Aorta (tissue), 5 donors: ENCODE measurements at regions not wholly inside any gene's neighbourhood (a gene's known extent, or its start where the extent isn't known, plus 50 kb on each side); places are given as distances from the start of the nearest gene placed in this dataset.

ENCODE experiments used
- ATAC-seq: fragments of 200-7000 bp; cut with Tn5 transposase; one replicate; pipeline ENCODE4 v1.9.1; 2022; ENCODE audit warnings: moderate library complexity; ENCODE audit not compliant: low FRiP score
- DNase-seq, 2 donors: peaks; one replicate each; pipeline ENCODE4 v3.0.0-alpha.2; 2020
- H3K27ac ChIP-seq, 2 donors: one replicate each; pipeline ENCODE4 v1.5.1; 2013; ENCODE audit warnings: low read length in 2 of 2, mild to moderate bottlenecking in 2 of 2, moderate library complexity in 2 of 2, control low read depth in 1 of 2, inconsistent platforms in 1 of 2, low read depth in 1 of 2
- H3K27me3 ChIP-seq, 2 donors: one replicate each; pipeline ENCODE4 v1.6.1; 2013; ENCODE audit warnings: control low read depth in 1 of 2, low read length in 1 of 2, mild to moderate bottlenecking in 1 of 2, moderate library complexity in 1 of 2; ENCODE audit not compliant: insufficient read depth in 2 of 2, control insufficient read depth in 1 of 2
- H3K36me3 ChIP-seq, 2 donors: one replicate each; pipeline ENCODE4 v1.6.1; 2013; ENCODE audit warnings: control low read depth in 1 of 2, low read length in 1 of 2, mild to moderate bottlenecking in 1 of 2; ENCODE audit not compliant: insufficient read depth in 2 of 2, control insufficient read depth in 1 of 2
- H3K4me1 ChIP-seq, 2 donors: one replicate each; pipeline ENCODE4 v1.6.1; 2013; ENCODE audit warnings: low read length in 2 of 2, control low read depth in 1 of 2, mild to moderate bottlenecking in 1 of 2, moderate library complexity in 1 of 2; ENCODE audit not compliant: insufficient read depth in 2 of 2, control insufficient read depth in 1 of 2
- H3K4me3 ChIP-seq, 2 donors: one replicate each; pipeline ENCODE4 v1.5.1; 2013; ENCODE audit warnings: low read length in 2 of 2, control low read depth in 1 of 2, mild to moderate bottlenecking in 1 of 2
- H3K9me3 ChIP-seq: one replicate; pipeline ENCODE4 v1.6.1; 2013; ENCODE audit warnings: mild to moderate bottlenecking, low read length; ENCODE audit not compliant: control insufficient read depth
- WGBS, 2 donors: extraction: QIAGEN DNeasy Blood & Tissue Kit; methylation state at CpG; one replicate each; pipeline ENCODE4 v1.1.7; 2013; 5-methylcytosine and 5-hydroxymethylcytosine counted together
- intact Hi-C, 2 donors: fragments of 100-400 bp; cut with DNase I; formaldehyde crosslinking; loops; one replicate each; pipeline versions ENCODE4 v1.14.2 to v1.15.0; 2022
- donor health status: healthy with polysubstance abuse.
- donor health status: Bipolar disorder and iron deficiency.
- donor health status: DM: no; HTN: no; CAD: no.
- donor health status: DM: no; HTN: no; CAD: no.
- donor health status: DM: yes; HTN: yes; CAD: no.

GRCh38 chr2:121869363-121869762 lies 113.9 kb downstream of the TSN start:
- DNase-seq (no peak), ATAC-seq (no peak)
- H3K27me3 ChIP-seq: no peaks in the 10 kb centered on the region
- H3K4me1 ChIP-seq: no peaks in the 10 kb centered on the region
- H3K9me3 ChIP-seq: no peaks in the 10 kb centered on the region
- no peak overlapping the region for H3K27ac ChIP-seq
- H3K36me3 ChIP-seq: no peaks in the 10 kb centered on the region
- WGBS, 2 donors: 62 to 63% methylated on average over 7 of the region's 7 CpGs
- no peak overlapping the region for H3K4me3 ChIP-seq
- intact Hi-C loops: no loop called here

GRCh38 chr2:121869873-121870272 lies 114.4 kb downstream of the TSN start:
- DNase-seq: no peak
- 78 to 79% methylated on average over 5 of the region's 5 CpGs for WGBS, 2 donors

GRCh38 chr2:121872651-121873050 lies 117.2 kb downstream of the TSN start:
- intact Hi-C loops: no loop called here
- WGBS, 2 donors: 37 to 48% methylated on average over 2 of the region's 2 CpGs
- Histone ChIP-seq H3K9me3 (no peaks in the 10 kb centered on the region), H3K27ac (no peak overlapping the region), H3K27me3 (no peaks in the 10 kb centered on the region), H3K4me3 (no peak overlapping the region), H3K36me3 (no peaks in the 10 kb centered on the region), H3K4me1 (no peaks in the 10 kb centered on the region)
- ATAC-seq: no peak
- no peak for DNase-seq

More at GRCh38 chr2:121869873-121870272, 114.4 kb downstream of the TSN start:
- Histone ChIP-seq H3K4me1 (no peaks in the 10 kb centered on the region), H3K36me3 (no peaks in the 10 kb centered on the region), H3K27ac (no peak overlapping the region), H3K4me3 (no peak overlapping the region), H3K27me3 (no peaks in the 10 kb centered on the region), H3K9me3 (no peaks in the 10 kb centered on the region)
- intact Hi-C loops: no loop called here
- ATAC-seq: no peak

- H3K27me3 ChIP-seq: no peaks in the 10 kb centered on the region
- no peaks in the 10 kb centered on the region for H3K4me1 ChIP-seq
- DNase-seq: no peak
- no peaks in the 10 kb centered on the region for H3K36me3 ChIP-seq
- intact Hi-C loops: no loop called here
- no peaks in the 10 kb centered on the region for H3K9me3 ChIP-seq
- H3K27ac ChIP-seq: no peak overlapping the region
- no peak overlapping the region for H3K4me3 ChIP-seq
- ATAC-seq: no peak
- 74 to 79% methylated on average over 7 of the region's 7 CpGs for WGBS, 2 donors
Measured at GRCh38 chr2:121873864-121874263, 118.4 kb downstream of the TSN start.

GRCh38 chr2:121875585-121876185 lies 120.2 kb downstream of the TSN start:
- ATAC-seq (no peak), DNase-seq (no peak)
- Histone ChIP-seq H3K4me3 (no peak overlapping the region), H3K36me3 (no peaks in the 10 kb centered on the region), H3K9me3 (peaks cover 1% of the 10 kb centered on the region), H3K4me1 (no peaks in the 10 kb centered on the region), H3K27ac (no peak overlapping the region), H3K27me3 (no peaks in the 10 kb centered on the region)
- 65 to 71% methylated on average over 2 of the region's 2 CpGs for WGBS, 2 donors
- intact Hi-C loops: no loop called here

GRCh38 chr2:121877366-121877765 lies 121.9 kb downstream of the TSN start:
- intact Hi-C loops: no loop called here
- WGBS, 2 donors: 94 to 100% methylated on average over 1 of the region's 1 CpG
- Histone ChIP-seq H3K4me3 (no peak overlapping the region), H3K36me3 (no peaks in the 10 kb centered on the region), H3K27ac (no peak overlapping the region), H3K27me3 (no peaks in the 10 kb centered on the region), H3K4me1 (no peaks in the 10 kb centered on the region), H3K9me3 (peaks cover 1% of the 10 kb centered on the region)
- DNase-seq (no peak), ATAC-seq (no peak)

- H3K9me3 ChIP-seq: peaks cover 1% of the 10 kb centered on the region
- H3K27ac ChIP-seq: no peak overlapping the region
- intact Hi-C loops: no loop called here
- no peak overlapping the region for H3K4me3 ChIP-seq
- no peaks in the 10 kb centered on the region for H3K27me3 ChIP-seq
- no peak for ATAC-seq
- no peak for DNase-seq
- no peaks in the 10 kb centered on the region for H3K36me3 ChIP-seq
- H3K4me1 ChIP-seq: no peaks in the 10 kb centered on the region
- 73 to 82% methylated on average over 4 of the region's 4 CpGs for WGBS, 2 donors
Measured at GRCh38 chr2:121880283-121880682, 124.8 kb downstream of the TSN start.

- Histone ChIP-seq H3K27me3 (no peaks in the 10 kb centered on the region), H3K4me3 (no peak overlapping the region), H3K9me3 (peaks cover 1% of the 10 kb centered on the region), H3K36me3 (no peaks in the 10 kb centered on the region), H3K27ac (no peak overlapping the region), H3K4me1 (no peaks in the 10 kb centered on the region)
- intact Hi-C loops: no loop called here
- 86 to 90% methylated on average over 4 of the region's 4 CpGs for WGBS, 2 donors
- no peak for ATAC-seq
- no peak for DNase-seq
Measured at GRCh38 chr2:121881038-121881437, 125.6 kb downstream of the TSN start.

GRCh38 chr2:121881950-121882349 lies 126.5 kb downstream of the TSN start:
- DNase-seq (no peak), ATAC-seq (no peak)
- Histone ChIP-seq H3K27me3 (no peaks in the 10 kb centered on the region), H3K36me3 (no peaks in the 10 kb centered on the region), H3K4me1 (no peaks in the 10 kb centered on the region), H3K27ac (no peak overlapping the region), H3K9me3 (peaks cover 1% of the 10 kb centered on the region), H3K4me3 (no peak overlapping the region)
- intact Hi-C loops: no loop called here
- WGBS, 2 donors: 85 to 98% methylated on average over 4 of the region's 4 CpGs
